ENCODE measurements at regions not wholly inside any gene's neighbourhood (a gene's known extent, or its start where the extent isn't known, plus 50 kb on each side); places are given as distances from the start of the nearest gene placed in this dataset.

DNA sequence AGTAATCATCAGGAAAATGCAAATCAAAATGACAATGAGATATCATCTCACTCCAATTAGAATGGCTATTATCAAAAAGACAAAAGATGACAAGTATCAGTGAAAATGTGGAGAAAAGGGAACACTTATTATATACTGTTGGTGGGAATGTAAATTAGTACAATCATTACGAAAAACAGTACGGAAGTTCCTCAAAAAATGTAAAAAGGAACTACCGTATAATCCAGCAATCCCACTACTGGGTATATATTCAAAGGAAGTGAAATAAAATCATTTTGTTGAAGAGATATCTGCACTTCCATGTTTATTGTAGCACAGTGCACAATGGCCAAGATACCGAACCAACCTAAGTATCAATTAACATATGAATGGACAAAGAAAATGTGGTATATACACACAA, 52.4 kb upstream of the TEX51 start:
- TF ChIP-seq CTCF (IDR thresholded peaks at IDR 0.05), result no peak
- TF ChIP-seq EZH2phosphoT487 (IDR thresholded peaks at IDR 0.05), result no peak
- TF ChIP-seq EZH2 (IDR thresholded peaks at IDR 0.05), result no peak
